Spleen (tissue), 11 donors: ENCODE measurements at regions not wholly inside any gene's neighbourhood (a gene's known extent, or its start where the extent isn't known, plus 50 kb on each side); places are given as distances from the start of the nearest gene placed in this dataset.

Experiments used
- DNase-seq: peaks from one replicate; pipeline ENCODE4 v3.0.0-alpha.2; 2020
- H3K27ac ChIP-seq, 8 donors: fragments of 200-600 bp; sonication (generic) in 7 of 8; 1 replicate in 4 of 8; 2 replicates in 4 of 8; pipeline versions ENCODE4 v1.5.0 to v1.8.0; 2016 to 2021; ENCODE audit warnings: inconsistent platforms in 4 of 8, mild to moderate bottlenecking in 4 of 8, moderate library complexity in 1 of 8
- H3K27me3 ChIP-seq, 7 donors: fragments of 200-600 bp; sonication (generic) in 6 of 7; replicated peaks in 1 of 7; 1 replicate in 4 of 7; 2 replicates in 3 of 7; pipeline versions ENCODE4 v1.5.0 to v1.8.0; 2016 to 2021; ENCODE audit warnings: inconsistent platforms in 3 of 7, mild to moderate bottlenecking in 1 of 7
- H3K36me3 ChIP-seq, 6 donors: fragments of 200-600 bp; sonication (generic) in 5 of 6; 1 replicate in 4 of 6; 2 replicates in 2 of 6; pipeline versions ENCODE4 v1.5.0 to v1.8.0; 2016 to 2021; ENCODE audit warnings: inconsistent platforms in 2 of 6
- H3K4me1 ChIP-seq, 6 donors: fragments of 200-600 bp; sonication (generic) in 5 of 6; 1 replicate in 3 of 6; 2 replicates in 3 of 6; pipeline versions ENCODE4 v1.5.0 to v1.8.0; 2016 to 2021; ENCODE audit warnings: inconsistent platforms in 3 of 6
- H3K4me3 ChIP-seq, 8 donors: fragments of 200-600 bp; sonication (generic) in 7 of 8; 1 replicate in 4 of 8; 2 replicates in 4 of 8; pipeline versions ENCODE4 v1.5.0 to v1.8.0; 2016 to 2021; ENCODE audit warnings: inconsistent platforms in 4 of 8, mild to moderate bottlenecking in 4 of 8, moderate library complexity in 2 of 8
- H3K9me3 ChIP-seq, 8 donors: fragments of 200-600 bp; sonication (generic) in 7 of 8; 1 replicate in 4 of 8; 2 replicates in 4 of 8; pipeline versions ENCODE4 v1.5.0 to v1.8.0; 2016 to 2021; ENCODE audit warnings: inconsistent platforms in 4 of 8
- POLR2A ChIP-seq, 3 donors: fragments of 450-650 bp; IDR thresholded peaks; one replicate each; pipeline ENCODE4 v1.5.1; 2017; ENCODE audit warnings: antibody characterized with exemption in 3 of 3, mild to moderate bottlenecking in 1 of 3
- POLR2AphosphoS5 ChIP-seq, 3 donors: sonication (generic); formaldehyde crosslinking; IDR thresholded peaks; one replicate each; pipeline ENCODE4 v1.5.1; 2017; ENCODE audit warnings: antibody characterized with exemption in 3 of 3
- WGBS, 5 donors: extraction: QIAGEN DNeasy Blood & Tissue Kit in 3 of 5; methylation state at CpG; one replicate each; pipeline versions ENCODE4 v1.1.5 to v1.1.7; 2013 to 2018; 5-methylcytosine and 5-hydroxymethylcytosine counted together
- intact Hi-C: fragments of 100-400 bp; cut with DNase I; formaldehyde crosslinking; loops from one replicate; pipeline ENCODE4 v1.15.0; 2023; ENCODE audit warnings: low total_unique reads
- TF ChIP-seq, protein P1 (sequence below), 11 experiments: fragments of 200-600 bp in 7 of 11; fragments of 450-650 bp in 4 of 11; sonication (generic) in 4 of 11; IDR thresholded peaks in 8 of 11; conservative IDR thresholded peaks in 3 of 11; 1 replicate in 7 of 11; 2 replicates in 4 of 11; pipeline versions ENCODE4 v1.4.0 to v1.8.0; 2016 to 2021; ENCODE audit warnings: antibody characterized with exemption in 11 of 11, inconsistent platforms in 4 of 11, mild to moderate bottlenecking in 1 of 11
- donor health status: healthy with polysubstance abuse.
- donor health status: DM: no; HTN: no; CAD: no; lungs with moderate emphysema.
- donor health status: DM: no; HTN: no; CAD: no.
- donor health status: Bipolar disorder and iron deficiency.
- donor health status: healthy.
- donor health status: DM: no; HTN: no; CAD: no.
- donor health status: DM: yes; HTN: yes; CAD: no.

DNA sequence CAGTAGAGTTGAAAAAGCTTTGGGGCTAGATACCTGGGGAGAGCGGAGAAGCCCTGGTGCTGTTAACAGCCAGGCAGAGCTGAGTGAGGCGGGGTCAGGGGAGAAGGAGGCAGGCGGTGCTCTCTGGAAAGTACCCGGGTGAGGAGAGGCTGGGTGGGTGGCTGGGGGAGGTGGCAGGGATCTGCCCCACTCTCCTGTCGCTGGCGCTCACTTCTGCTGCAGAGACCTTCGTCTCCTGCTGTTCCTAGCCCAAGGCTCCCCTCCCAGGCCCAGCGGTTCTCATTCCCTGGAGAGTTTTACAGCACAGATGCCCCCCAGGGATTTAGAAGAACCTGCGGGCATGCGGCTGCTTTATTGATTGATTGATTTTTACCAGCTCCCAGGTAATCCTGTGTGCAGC, 302.8 kb downstream of the IRF8 start:
- DNase-seq: no peak
- WGBS, 5 donors: 56 to 76% (median 68%) methylated on average over 10 of the region's 10 CpGs
- Histone ChIP-seq H3K27me3 (peaks cover 3 to 66% (median 34%) of the 10 kb centered on the region in 7 donors), H3K36me3 (no peaks in the 10 kb centered on the region), H3K27ac (no peak overlapping the region), H3K4me3 (no peak overlapping the region), H3K9me3 (no peaks in the 10 kb centered on the region), H3K4me1 (no peaks in the 10 kb centered on the region)
- TF ChIP-seq POLR2A (IDR thresholded peaks at IDR 0.05) (no peak), POLR2AphosphoS5 (IDR thresholded peaks at IDR 0.05) (no peak)
- TF ChIP-seq, protein P1, sequence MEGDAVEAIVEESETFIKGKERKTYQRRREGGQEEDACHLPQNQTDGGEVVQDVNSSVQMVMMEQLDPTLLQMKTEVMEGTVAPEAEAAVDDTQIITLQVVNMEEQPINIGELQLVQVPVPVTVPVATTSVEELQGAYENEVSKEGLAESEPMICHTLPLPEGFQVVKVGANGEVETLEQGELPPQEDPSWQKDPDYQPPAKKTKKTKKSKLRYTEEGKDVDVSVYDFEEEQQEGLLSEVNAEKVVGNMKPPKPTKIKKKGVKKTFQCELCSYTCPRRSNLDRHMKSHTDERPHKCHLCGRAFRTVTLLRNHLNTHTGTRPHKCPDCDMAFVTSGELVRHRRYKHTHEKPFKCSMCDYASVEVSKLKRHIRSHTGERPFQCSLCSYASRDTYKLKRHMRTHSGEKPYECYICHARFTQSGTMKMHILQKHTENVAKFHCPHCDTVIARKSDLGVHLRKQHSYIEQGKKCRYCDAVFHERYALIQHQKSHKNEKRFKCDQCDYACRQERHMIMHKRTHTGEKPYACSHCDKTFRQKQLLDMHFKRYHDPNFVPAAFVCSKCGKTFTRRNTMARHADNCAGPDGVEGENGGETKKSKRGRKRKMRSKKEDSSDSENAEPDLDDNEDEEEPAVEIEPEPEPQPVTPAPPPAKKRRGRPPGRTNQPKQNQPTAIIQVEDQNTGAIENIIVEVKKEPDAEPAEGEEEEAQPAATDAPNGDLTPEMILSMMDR (IDR thresholded peaks at IDR 0.05 in 8 of 11, conservative IDR thresholded peaks at IDR 0.05 in 3 of 11): no peak
- intact Hi-C loops: no loop called here

DNA sequence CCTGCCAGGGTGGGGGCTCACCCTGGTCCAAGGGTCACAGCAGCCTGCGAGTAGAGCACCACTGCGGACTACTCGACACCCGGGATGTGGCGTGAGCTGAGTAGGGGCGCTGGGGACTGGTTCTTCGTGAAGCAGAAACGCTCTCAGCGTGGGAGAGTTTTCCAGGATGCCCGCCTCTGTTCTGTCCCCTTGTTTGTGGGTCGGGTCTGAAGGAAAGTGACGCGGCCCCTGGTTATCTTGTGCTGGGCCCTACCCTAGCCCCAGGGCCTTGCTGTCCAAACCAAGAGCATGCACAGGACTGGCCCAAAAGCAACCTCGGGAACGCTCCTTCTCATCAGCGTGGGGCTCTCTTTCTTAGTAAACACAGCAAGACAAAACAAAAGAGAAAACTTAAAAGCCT, 303.3 kb downstream of the IRF8 start:
- Histone ChIP-seq H3K27ac (no peak overlapping the region), H3K9me3 (no peaks in the 10 kb centered on the region), H3K27me3 (peaks cover 3 to 63% (median 34%) of the 10 kb centered on the region in 7 donors), H3K4me1 (no peaks in the 10 kb centered on the region), H3K4me3 (no peak overlapping the region), H3K36me3 (no peaks in the 10 kb centered on the region)
- whole genome bisulfite sequencing, 5 donors: 79 to 86% (median 82%) methylated on average over 16 of the region's 16 CpGs
- DNase-seq: no peak
- TF ChIP-seq POLR2AphosphoS5 (IDR thresholded peaks at IDR 0.05): no peak
- TF ChIP-seq POLR2A (IDR thresholded peaks at IDR 0.05): no peak
- TF ChIP-seq, protein P1 (IDR thresholded peaks at IDR 0.05 in 8 of 11, conservative IDR thresholded peaks at IDR 0.05 in 3 of 11): no peak
- intact Hi-C loops: no loop called here

DNA sequence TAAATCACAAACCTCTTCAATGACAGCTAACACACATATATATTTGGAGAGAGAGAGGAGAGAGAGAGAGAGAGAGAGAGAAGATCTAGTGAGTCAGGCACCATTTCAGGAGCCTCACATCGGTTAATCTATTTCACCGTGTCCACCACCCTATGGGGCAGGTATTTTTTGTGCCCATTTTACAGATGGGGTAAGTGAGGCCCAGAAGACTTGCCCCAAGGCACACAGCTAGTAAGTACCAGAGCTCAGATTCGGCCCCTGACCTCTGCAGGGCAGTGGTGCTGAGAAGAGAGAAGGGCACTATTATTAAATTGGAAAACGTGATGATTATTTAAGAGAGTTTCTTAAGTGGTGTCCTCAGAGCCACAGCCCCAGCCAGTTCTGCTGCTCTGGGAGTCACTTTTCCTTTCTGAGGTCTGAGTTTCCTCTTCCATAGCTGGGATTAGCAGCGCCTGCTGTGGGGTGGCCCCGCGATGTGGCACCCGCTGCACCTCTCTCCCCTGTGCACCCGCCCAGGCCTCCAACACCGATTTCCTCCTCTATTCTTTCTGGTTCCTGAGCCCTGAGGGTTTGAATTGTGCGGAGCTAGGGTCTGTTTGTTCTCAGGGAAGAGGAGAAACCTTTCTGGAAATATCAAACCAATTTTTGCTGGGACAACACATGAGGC, 303.9 kb downstream of the IRF8 start:
- WGBS, 5 donors: 70 to 77% (median 74%) methylated on average over 11 of the region's 11 CpGs
- H3K27me3 ChIP-seq: peaks cover 3 to 61% (median 33%) of the 10 kb centered on the region in 7 donors
- H3K9me3 ChIP-seq: no peaks in the 10 kb centered on the region
- no peaks in the 10 kb centered on the region for H3K4me1 ChIP-seq
- H3K4me3 ChIP-seq: no peak overlapping the region
- no peak for DNase-seq
- no peak overlapping the region for H3K27ac ChIP-seq
- intact Hi-C loops: no loop called here
- H3K36me3 ChIP-seq: no peaks in the 10 kb centered on the region
- TF ChIP-seq POLR2AphosphoS5 (IDR thresholded peaks at IDR 0.05) (no peak), POLR2A (IDR thresholded peaks at IDR 0.05) (no peak)
- TF ChIP-seq, protein P1 (IDR thresholded peaks at IDR 0.05 in 8 of 11, conservative IDR thresholded peaks at IDR 0.05 in 3 of 11): no peak

DNA sequence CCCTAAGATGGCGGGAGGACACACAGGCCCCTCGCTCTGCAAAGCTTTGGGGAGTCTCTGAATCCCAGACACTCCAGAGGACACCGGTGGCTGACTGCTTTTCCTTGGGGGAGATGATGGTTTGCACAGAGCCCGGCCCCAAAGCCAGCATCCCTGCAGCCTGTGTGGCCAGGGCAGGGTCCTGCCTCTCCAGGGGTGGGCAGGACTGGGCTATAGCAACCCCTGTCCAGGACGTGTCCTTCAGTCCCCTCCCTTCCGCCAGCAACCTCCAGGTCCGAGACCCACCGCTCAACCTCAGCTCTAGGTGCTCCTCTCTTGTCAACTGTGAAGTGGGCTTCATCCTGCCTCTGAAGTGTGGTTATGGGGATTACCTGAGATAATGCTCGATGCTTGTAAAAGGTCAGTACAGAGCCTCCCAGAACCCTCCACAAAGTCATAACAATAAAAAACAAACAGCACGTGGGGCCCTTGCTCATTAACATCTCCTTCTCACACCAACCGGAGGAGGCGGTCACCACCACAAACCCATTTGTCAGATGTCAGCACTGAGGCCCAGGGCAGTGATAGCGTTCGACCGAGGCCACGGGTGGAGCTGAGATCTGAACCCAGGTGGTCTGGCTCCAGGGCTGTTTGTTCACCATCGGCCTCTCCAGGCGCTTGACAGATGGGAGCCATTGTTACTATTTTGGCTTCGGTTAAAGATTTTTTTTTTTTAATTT, 304.8 kb downstream of the IRF8 start:
- Histone ChIP-seq H3K9me3 (no peaks in the 10 kb centered on the region), H3K4me1 (no peaks in the 10 kb centered on the region), H3K27ac (no peak overlapping the region), H3K27me3 (peaks cover 0 to 52% (median 25%) of the 10 kb centered on the region in 7 donors), H3K36me3 (no peaks in the 10 kb centered on the region), H3K4me3 (no peak overlapping the region)
- TF ChIP-seq, protein P1 (IDR thresholded peaks at IDR 0.05 in 8 of 11, conservative IDR thresholded peaks at IDR 0.05 in 3 of 11): no peak
- no peak for TF ChIP-seq POLR2AphosphoS5 (IDR thresholded peaks at IDR 0.05)
- TF ChIP-seq POLR2A (IDR thresholded peaks at IDR 0.05): no peak
- 78 to 87% (median 82%) methylated on average over 19 of the region's 19 CpGs for WGBS, 5 donors
- intact Hi-C loops: no loop called here
- DNase-seq: no peak
